GM23338 (cell line): ENCODE measurements at regions not wholly inside any gene's neighbourhood (a gene's known extent, or its start where the extent isn't known, plus 50 kb on each side); places are given as distances from the start of the nearest gene placed in this dataset.

Experiments used
- ATAC-seq: fragments of 200-7000 bp; cut with Tn5 transposase; 3 replicates; pipeline ENCODE4 v1.9.1; 2020
- DNase-seq: peaks from one replicate; pipeline ENCODE4 v3.0.0-alpha.2; 2015; ENCODE audit warnings: low spot score
- H2AFZ ChIP-seq: fragments of 200-600 bp; sonication (generic); 2 replicates; pipeline ENCODE4 v1.8.0; 2016; ENCODE audit warnings: antibody characterized with exemption, mild to moderate bottlenecking, moderate library complexity
- H3F3A ChIP-seq: fragments of 200-600 bp; sonication (generic); replicated peaks from 2 replicates; pipeline ENCODE4 v1.8.0; 2017; ENCODE audit warnings: antibody characterized with exemption, mixed run types, low read depth
- H3K27ac ChIP-seq: fragments of 200-600 bp; sonication (generic); 2 replicates; pipeline ENCODE4 v1.6.1; 2016; ENCODE audit warnings: low read depth
- H3K27me3 ChIP-seq: fragments of 200-600 bp; sonication (generic); 2 replicates; pipeline ENCODE4 v1.8.0; 2016; ENCODE audit warnings: mild to moderate bottlenecking, mixed run types, moderate library complexity; ENCODE audit not compliant: insufficient read depth
- H3K36me3 ChIP-seq: fragments of 200-600 bp; sonication (generic); 2 replicates; pipeline ENCODE4 v1.8.0; 2016; ENCODE audit warnings: mild to moderate bottlenecking; ENCODE audit not compliant: insufficient read depth
- H3K4me1 ChIP-seq: fragments of 200-600 bp; sonication (generic); 2 replicates; pipeline ENCODE4 v1.8.0; 2016; ENCODE audit warnings: mild to moderate bottlenecking, moderate library complexity; ENCODE audit not compliant: insufficient read depth
- H3K4me2 ChIP-seq: fragments of 200-600 bp; sonication (generic); 2 replicates; pipeline ENCODE4 v1.7.1; 2017; ENCODE audit warnings: mixed run types
- H3K4me3 ChIP-seq: fragments of 200-600 bp; sonication (generic); 2 replicates; pipeline ENCODE4 v1.6.1; 2016; ENCODE audit warnings: mixed run types
- H3K79me2 ChIP-seq: fragments of 200-600 bp; sonication (generic); replicated peaks from 2 replicates; pipeline ENCODE4 v1.8.0; 2017; ENCODE audit warnings: mild to moderate bottlenecking; ENCODE audit not compliant: insufficient read depth
- H3K9me2 ChIP-seq: fragments of 200-600 bp; sonication (generic); 2 replicates; pipeline ENCODE4 v1.8.0; 2017; ENCODE audit not compliant: insufficient read depth
- H4K20me1 ChIP-seq: fragments of 200-600 bp; sonication (generic); replicated peaks from 2 replicates; pipeline ENCODE4 v1.8.0; 2017; ENCODE audit warnings: mild to moderate bottlenecking; ENCODE audit not compliant: insufficient read depth
- H3K27ac Mint-ChIP-seq: 2 replicates; pipeline ENCODE4 v1.8.0; 2020; ENCODE audit warnings: inconsistent platforms, mild to moderate bottlenecking, moderate library complexity, mixed read lengths
- H3K27me3 Mint-ChIP-seq: 3 replicates; pipeline ENCODE4 v1.8.0; 2022; ENCODE audit warnings: low read depth, mild to moderate bottlenecking, moderate library complexity, mixed read lengths, inconsistent platforms; ENCODE audit not compliant: insufficient read depth, poor library complexity
- H3K36me3 Mint-ChIP-seq: 3 replicates; pipeline ENCODE4 v1.8.0; 2021; ENCODE audit warnings: low read depth, mild to moderate bottlenecking, inconsistent platforms, moderate library complexity, mixed read lengths
- H3K4me1 Mint-ChIP-seq: 3 replicates; pipeline ENCODE4 v1.8.0; 2020; ENCODE audit warnings: mild to moderate bottlenecking, inconsistent platforms, mixed read lengths
- H3K4me3 Mint-ChIP-seq: 3 replicates; pipeline ENCODE4 v1.8.0; 2021; ENCODE audit warnings: moderate library complexity, mild to moderate bottlenecking, inconsistent platforms, mixed read lengths
- H3K9me3 Mint-ChIP-seq: 3 replicates; pipeline ENCODE4 v1.8.0; 2020; ENCODE audit warnings: moderate library complexity, mild to moderate bottlenecking, inconsistent platforms, mixed read lengths
- CREB1 ChIP-seq: fragments of 250-450 bp; sonication (Bioruptor Pico); IDR thresholded peaks from 2 replicates; pipeline ENCODE4 v1.5.0; 2020; ENCODE audit warnings: low read depth, mild to moderate bottlenecking, moderate library complexity
- CTCF ChIP-seq, 2 experiments: fragments of 200-600 bp in 1 of 2; sonication (generic) in 1 of 2; conservative IDR thresholded peaks; 2 replicates each; pipeline versions ENCODE4 v1.5.1 to v1.6.1; 2016 to 2017; ENCODE audit warnings: antibody characterized with exemption in 2 of 2, low read depth in 2 of 2, mild to moderate bottlenecking in 2 of 2, moderate library complexity in 1 of 2
- ETS1 ChIP-seq: IDR thresholded peaks from 2 replicates; pipeline ENCODE4 v1.6.1; 2016; ENCODE audit warnings: antibody characterized with exemption
- EZH2 ChIP-seq: fragments of 200-600 bp; sonication (generic); IDR thresholded peaks from one replicate; pipeline ENCODE4 v1.8.0; 2017; ENCODE audit warnings: antibody characterized with exemption, mild to moderate bottlenecking, low read depth; ENCODE audit not compliant: unreplicated experiment
- EZH2phosphoT487 ChIP-seq: fragments of 200-600 bp; sonication (generic); IDR thresholded peaks from one replicate; pipeline ENCODE4 v1.8.1; 2018; ENCODE audit warnings: antibody characterized with exemption; ENCODE audit not compliant: unreplicated experiment
- JUNB ChIP-seq: IDR thresholded peaks from one replicate; pipeline ENCODE4 v1.6.1; 2016; ENCODE audit warnings: antibody characterized with exemption; ENCODE audit not compliant: unreplicated experiment
- NANOG ChIP-seq: IDR thresholded peaks from 2 replicates; pipeline ENCODE4 v1.6.1; 2016; ENCODE audit warnings: antibody characterized with exemption, borderline replicate concordance
- POLR2AphosphoS5 ChIP-seq: IDR thresholded peaks from 2 replicates; pipeline ENCODE4 v1.6.1; 2016; ENCODE audit warnings: antibody characterized with exemption, low read depth
- REST ChIP-seq: IDR thresholded peaks from one replicate; pipeline ENCODE4 v1.6.1; 2018; ENCODE audit warnings: antibody characterized with exemption; ENCODE audit not compliant: unreplicated experiment
- STAT1 ChIP-seq: IDR thresholded peaks from one replicate; pipeline ENCODE4 v1.6.1; 2016; ENCODE audit warnings: antibody characterized with exemption; ENCODE audit not compliant: unreplicated experiment
- ZNF114 ChIP-seq: fragments of 250-450 bp; sonication (Bioruptor Pico); IDR thresholded peaks from 2 replicates; pipeline ENCODE4 v1.5.0; 2020; ENCODE audit warnings: mild to moderate bottlenecking, moderate library complexity
- ZNF331 ChIP-seq: fragments of 250-450 bp; sonication (Bioruptor Pico); IDR thresholded peaks from 2 replicates; pipeline ENCODE4 v1.5.0; 2020; ENCODE audit warnings: low read depth, mild to moderate bottlenecking, moderate library complexity
- ZNF462 ChIP-seq: fragments of 250-450 bp; sonication (Bioruptor Pico); IDR thresholded peaks from 2 replicates; pipeline ENCODE4 v1.5.0; 2020; ENCODE audit warnings: mild to moderate bottlenecking, moderate library complexity

GRCh38 chr7:112646783-112647182, 143.4 kb downstream of the TMEM168 start:
- DNase-seq (peak; percentile 76), ATAC-seq (peak; percentile 87)
- Histone ChIP-seq H3K36me3 (no peaks in the 10 kb centered on the region), H3K4me3 (no peak overlapping the region), H3K4me2 (no peak overlapping the region), H3K27me3 (no peaks in the 10 kb centered on the region), H3K27ac (no peak overlapping the region), H3F3A (no peaks in the 10 kb centered on the region), H3K9me2 (peaks cover 8% of the 10 kb centered on the region; the same call in 1 of the 2 replicates), H2AFZ (peak overlapping the region; percentile 80; the same call in 1 of the 2 replicates), H3K79me2 (no peaks in the 10 kb centered on the region), H4K20me1 (no peaks in the 10 kb centered on the region), H3K4me1 (no peaks in the 10 kb centered on the region)
- TF ChIP-seq REST, result no peak
- TF ChIP-seq STAT1, result no peak
- no peak for TF ChIP-seq ETS1
- no peak for TF ChIP-seq EZH2phosphoT487
- TF ChIP-seq POLR2AphosphoS5, result no peak
- no peak for TF ChIP-seq ZNF462
- no peak for TF ChIP-seq NANOG
- no peak for TF ChIP-seq CTCF (conservative IDR thresholded peaks at IDR 0.05; ENCODE audit: low read depth in 2 of 2)
- no peak for TF ChIP-seq ZNF114
- no peak for TF ChIP-seq CREB1 (CRISPR knock-in tag)
- TF ChIP-seq EZH2, result no peak
- no peak for TF ChIP-seq JUNB
- no peak for TF ChIP-seq ZNF331 (CRISPR knock-in tag)
- peaks cover 22% of the 10 kb centered on the region for H3K9me3 Mint-ChIP-seq
- peaks cover 8% of the 10 kb centered on the region; the same call in 1 of the 3 replicates for H3K4me1 Mint-ChIP-seq
- no peaks in the 10 kb centered on the region for H3K27me3 Mint-ChIP-seq
- no peak overlapping the region for H3K4me3 Mint-ChIP-seq
- H3K27ac Mint-ChIP-seq, result no peak overlapping the region
- no peaks in the 10 kb centered on the region; the same call in 2 of the 3 replicates for H3K36me3 Mint-ChIP-seq
